OCI-LY1 (cell line): ENCODE measurements at regions not wholly inside any gene's neighbourhood (a gene's known extent, or its start where the extent isn't known, plus 50 kb on each side); places are given as distances from the start of the nearest gene placed in this dataset.

Experiments used
- CTCF ChIP-seq: fragments of 200-600 bp; sonication (generic), shearing (Covaris generic); IDR thresholded peaks from 2 replicates; pipeline ENCODE4 v1.5.1; 2017; ENCODE audit warnings: mild to moderate bottlenecking, antibody characterized with exemption, low read length, moderate library complexity, mixed read lengths
- EZH2 ChIP-seq: fragments of 200-600 bp; sonication (generic), shearing (Covaris generic); IDR thresholded peaks from 2 replicates; pipeline ENCODE4 v1.8.0; 2017; ENCODE audit warnings: borderline replicate concordance, mixed run types, mild to moderate bottlenecking, antibody characterized with exemption, low read length, moderate library complexity, mixed read lengths

DNA sequence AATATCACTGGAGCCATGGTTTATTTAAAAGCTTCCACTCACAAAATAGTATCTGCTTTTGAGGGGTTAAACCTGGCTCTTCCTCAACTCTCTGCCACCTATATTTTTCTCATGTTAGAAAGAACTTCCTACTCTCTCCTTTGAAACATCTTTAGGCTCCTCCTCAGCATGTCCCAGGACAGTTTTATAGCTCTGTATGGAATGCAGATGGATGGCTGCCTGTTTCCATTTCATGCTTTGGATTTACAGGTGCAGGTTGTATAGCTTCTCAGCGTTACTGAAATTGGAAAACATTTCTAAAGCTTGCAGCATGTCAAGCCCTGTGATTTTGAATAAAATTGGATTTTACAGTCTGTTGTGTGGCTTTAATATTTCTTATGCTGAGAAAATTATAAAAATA is 314.0 kb downstream of the NDFIP2 start:
- no peak for TF ChIP-seq CTCF
- TF ChIP-seq EZH2, result no peak
